Osteoblast (primary cell): ENCODE measurements at regions not wholly inside any gene's neighbourhood (a gene's known extent, or its start where the extent isn't known, plus 50 kb on each side); places are given as distances from the start of the nearest gene placed in this dataset.
A peak's percentile ranks its signal among the peaks of the same experiment; 100 is the strongest.

Experiments used
- DNase-seq: peaks from one replicate; pipeline ENCODE4 v3.0.0; 2011; ENCODE audit warnings: low spot score, mixed read lengths; ENCODE audit not compliant: insufficient read length; ENCODE audit errors: missing footprints
- H2AFZ ChIP-seq: 2 replicates; pipeline ENCODE4 v1.6.0; 2011; ENCODE audit warnings: mild to moderate bottlenecking, low read length
- H3K27ac ChIP-seq: 2 replicates; pipeline ENCODE4 v1.5.1; 2011; ENCODE audit warnings: mild to moderate bottlenecking, low read depth, low read length, moderate library complexity
- H3K27me3 ChIP-seq: 2 replicates; pipeline ENCODE4 v1.6.0; 2012; ENCODE audit warnings: mild to moderate bottlenecking, control low read depth, inconsistent platforms, low read length, moderate library complexity; ENCODE audit not compliant: insufficient read depth
- H3K36me3 ChIP-seq: 2 replicates; pipeline ENCODE4 v1.5.1; 2011; ENCODE audit warnings: mild to moderate bottlenecking, low read length, control low read depth, moderate library complexity; ENCODE audit not compliant: insufficient read depth
- H3K4me1 ChIP-seq: 2 replicates; pipeline ENCODE4 v1.5.1; 2011; ENCODE audit warnings: mild to moderate bottlenecking, low read length, control low read depth, moderate library complexity; ENCODE audit not compliant: insufficient read depth
- H3K4me2 ChIP-seq: 2 replicates; pipeline ENCODE4 v1.6.0; 2011; ENCODE audit warnings: mild to moderate bottlenecking, low read length; ENCODE audit not compliant: insufficient read depth
- H3K4me3 ChIP-seq: fragments of 200-600 bp; sonication (generic); 3 replicates; pipeline ENCODE4 v1.5.1; 2012; ENCODE audit warnings: mild to moderate bottlenecking, low read length, inconsistent platforms; ENCODE audit not compliant: insufficient read depth
- H3K79me2 ChIP-seq: 2 replicates; pipeline ENCODE4 v1.6.0; 2012; ENCODE audit warnings: mild to moderate bottlenecking, low read length, control low read depth, inconsistent platforms; ENCODE audit not compliant: insufficient read depth
- H3K9me3 ChIP-seq: 2 replicates; pipeline ENCODE4 v1.5.1; 2011; ENCODE audit warnings: low read depth, low read length, control low read depth
- H4K20me1 ChIP-seq: 2 replicates; pipeline ENCODE4 v1.6.0; 2012; ENCODE audit warnings: mild to moderate bottlenecking, low read length, control low read depth; ENCODE audit not compliant: insufficient read depth
- TF ChIP-seq, protein P1 (sequence below): IDR thresholded peaks from 2 replicates; pipeline ENCODE4 v1.5.1; 2011; ENCODE audit warnings: mild to moderate bottlenecking, low read depth, low read length, moderate library complexity; ENCODE audit errors: extremely low read depth

DNA sequence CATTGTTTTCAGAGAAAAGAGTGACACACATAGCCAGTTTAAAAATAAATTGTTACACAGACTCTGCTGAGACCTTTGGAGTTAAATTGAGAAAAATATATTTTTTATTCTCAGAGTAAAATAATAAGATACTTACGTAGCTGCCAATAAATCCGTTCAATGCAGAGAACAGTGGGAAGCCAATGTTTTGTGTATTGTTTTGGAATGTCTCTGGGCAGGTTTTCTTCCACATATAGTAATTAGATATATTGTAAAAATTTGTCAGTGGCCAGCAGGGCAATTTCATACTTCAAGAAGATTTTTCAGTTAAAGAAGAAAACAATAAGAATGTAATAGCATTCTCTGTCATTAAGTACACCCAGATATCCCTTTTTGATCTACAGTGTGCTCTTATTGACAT lies 999.5 kb upstream of the INTU start:
- H3K9me3 ChIP-seq: no peaks in the 10 kb centered on the region
- DNase-seq: no peak
- no peak overlapping the region for H3K27ac ChIP-seq
- H3K36me3 ChIP-seq: no peaks in the 10 kb centered on the region
- H2AFZ ChIP-seq: peak overlapping the region; percentile 10
- no peak overlapping the region for H3K4me2 ChIP-seq
- H4K20me1 ChIP-seq: no peaks in the 10 kb centered on the region
- H3K4me1 ChIP-seq: no peaks in the 10 kb centered on the region
- H3K4me3 ChIP-seq: no peak overlapping the region
- H3K79me2 ChIP-seq: no peaks in the 10 kb centered on the region
- TF ChIP-seq, protein P1, sequence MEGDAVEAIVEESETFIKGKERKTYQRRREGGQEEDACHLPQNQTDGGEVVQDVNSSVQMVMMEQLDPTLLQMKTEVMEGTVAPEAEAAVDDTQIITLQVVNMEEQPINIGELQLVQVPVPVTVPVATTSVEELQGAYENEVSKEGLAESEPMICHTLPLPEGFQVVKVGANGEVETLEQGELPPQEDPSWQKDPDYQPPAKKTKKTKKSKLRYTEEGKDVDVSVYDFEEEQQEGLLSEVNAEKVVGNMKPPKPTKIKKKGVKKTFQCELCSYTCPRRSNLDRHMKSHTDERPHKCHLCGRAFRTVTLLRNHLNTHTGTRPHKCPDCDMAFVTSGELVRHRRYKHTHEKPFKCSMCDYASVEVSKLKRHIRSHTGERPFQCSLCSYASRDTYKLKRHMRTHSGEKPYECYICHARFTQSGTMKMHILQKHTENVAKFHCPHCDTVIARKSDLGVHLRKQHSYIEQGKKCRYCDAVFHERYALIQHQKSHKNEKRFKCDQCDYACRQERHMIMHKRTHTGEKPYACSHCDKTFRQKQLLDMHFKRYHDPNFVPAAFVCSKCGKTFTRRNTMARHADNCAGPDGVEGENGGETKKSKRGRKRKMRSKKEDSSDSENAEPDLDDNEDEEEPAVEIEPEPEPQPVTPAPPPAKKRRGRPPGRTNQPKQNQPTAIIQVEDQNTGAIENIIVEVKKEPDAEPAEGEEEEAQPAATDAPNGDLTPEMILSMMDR: no peak
- H3K27me3 ChIP-seq: no peaks in the 10 kb centered on the region

DNA sequence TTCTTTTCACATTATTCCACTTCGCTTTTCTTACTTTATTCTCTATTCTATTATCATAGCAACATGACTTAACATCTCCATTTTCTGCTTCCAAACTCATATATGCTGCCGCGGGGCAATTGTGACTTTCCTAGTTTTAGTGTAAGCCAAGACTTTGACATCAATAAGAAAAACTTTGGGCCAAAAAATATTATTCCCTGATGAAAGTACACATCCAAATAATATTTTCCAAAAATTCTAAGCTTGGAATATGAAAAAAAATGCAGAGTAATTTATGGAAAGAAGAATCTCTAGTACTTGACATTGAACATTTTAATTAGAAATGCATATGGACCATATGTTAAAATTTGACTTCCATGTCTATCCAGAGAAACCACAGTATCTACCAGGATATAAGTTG lies 995.1 kb upstream of the INTU start:
- H3K4me1 ChIP-seq: no peaks in the 10 kb centered on the region
- no peaks in the 10 kb centered on the region for H3K36me3 ChIP-seq
- no peaks in the 10 kb centered on the region for H4K20me1 ChIP-seq
- no peaks in the 10 kb centered on the region for H3K27me3 ChIP-seq
- no peak overlapping the region for H2AFZ ChIP-seq
- no peak overlapping the region for H3K4me3 ChIP-seq
- H3K9me3 ChIP-seq: no peaks in the 10 kb centered on the region
- no peak overlapping the region for H3K4me2 ChIP-seq
- no peak overlapping the region for H3K27ac ChIP-seq
- DNase-seq: no peak
- H3K79me2 ChIP-seq: no peaks in the 10 kb centered on the region
- TF ChIP-seq, protein P1: no peak

DNA sequence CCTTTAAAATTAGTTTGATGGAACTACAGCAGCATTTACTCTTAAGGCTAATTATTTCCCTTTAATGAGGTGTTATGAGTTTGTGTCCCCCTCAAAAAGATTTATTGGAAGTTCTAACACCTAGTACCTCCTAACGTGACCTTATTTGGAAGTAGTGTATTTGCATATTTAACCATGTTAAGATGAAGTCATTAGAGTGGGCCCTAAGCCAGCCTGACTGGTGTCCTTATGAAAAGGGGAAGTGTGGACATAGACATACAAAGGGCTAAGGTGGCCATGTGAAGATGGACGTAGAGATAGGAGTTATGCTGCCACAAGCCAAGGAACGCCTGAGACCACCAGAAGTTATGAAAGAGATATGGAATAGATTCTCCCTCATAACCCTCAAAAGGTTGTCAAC lies 985.4 kb upstream of the INTU start:
- Histone ChIP-seq H3K4me2 (no peak overlapping the region), H3K27me3 (no peaks in the 10 kb centered on the region)

DNA sequence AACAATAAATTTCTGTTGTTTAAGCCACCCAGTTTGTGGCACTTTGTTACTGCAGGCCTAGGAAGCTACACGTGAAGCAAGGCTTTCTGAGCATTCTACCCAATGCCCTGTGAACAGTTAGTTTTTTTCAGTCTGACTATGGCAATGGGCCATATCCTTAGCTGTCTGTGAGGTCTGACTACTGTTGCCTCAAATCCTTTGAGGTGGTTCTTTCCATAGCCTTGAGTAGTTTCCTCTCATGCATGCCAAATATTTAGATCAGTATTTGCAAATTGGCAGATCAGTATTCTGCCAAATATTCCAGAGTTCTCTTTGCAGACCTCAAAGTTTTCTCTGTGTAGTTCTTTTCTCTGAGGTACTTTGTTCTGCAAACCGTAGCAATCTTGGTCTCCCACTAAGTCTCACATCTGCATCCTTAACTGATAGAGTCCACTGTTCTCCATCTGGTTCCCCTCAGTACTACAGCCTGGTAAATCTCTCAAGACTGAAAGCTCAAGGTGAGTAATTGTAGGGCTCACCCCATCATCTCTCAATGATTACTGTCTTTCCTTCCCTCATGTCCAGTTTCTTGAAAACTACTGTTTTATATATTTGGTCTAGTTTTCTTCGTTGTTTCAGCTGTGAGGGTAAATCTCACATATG lies 984.9 kb upstream of the INTU start:
- H3K9me3 ChIP-seq: no peaks in the 10 kb centered on the region
- TF ChIP-seq, protein P1: no peak
- no peaks in the 10 kb centered on the region for H4K20me1 ChIP-seq
- no peak overlapping the region for H2AFZ ChIP-seq
- no peak overlapping the region for H3K27ac ChIP-seq
- no peaks in the 10 kb centered on the region for H3K27me3 ChIP-seq
- no peaks in the 10 kb centered on the region for H3K79me2 ChIP-seq
- no peak overlapping the region for H3K4me2 ChIP-seq
- no peaks in the 10 kb centered on the region for H3K4me1 ChIP-seq
- DNase-seq: no peak
- H3K4me3 ChIP-seq: no peak overlapping the region
- H3K36me3 ChIP-seq: no peaks in the 10 kb centered on the region

More for the DNA sequence above, 985.4 kb upstream of the INTU start:
- TF ChIP-seq, protein P1: no peak
- Histone ChIP-seq H3K9me3 (no peaks in the 10 kb centered on the region), H4K20me1 (no peaks in the 10 kb centered on the region), H3K27ac (no peak overlapping the region), H2AFZ (no peak overlapping the region), H3K79me2 (no peaks in the 10 kb centered on the region), H3K4me1 (no peaks in the 10 kb centered on the region), H3K4me3 (no peak overlapping the region), H3K36me3 (no peaks in the 10 kb centered on the region)
- DNase-seq: no peak
